CD4-positive, alpha-beta T cell treated with Interferon gamma for 1 hour (primary cell): ENCODE measurements at regions not wholly inside any gene's neighbourhood (a gene's known extent, or its start where the extent isn't known, plus 50 kb on each side); places are given as distances from the start of the nearest gene placed in this dataset.

Experiments used
- DNase-seq: peaks from one replicate; pipeline ENCODE4 v3.0.0-alpha.2; 2020

- no peak for DNase-seq
These were observed 157.9 kb downstream of the ASB1 start for GRCh38 chr2:238584617-238585016.

GRCh38 chr2:238585836-238586821, 159.4 kb downstream of the ASB1 start:
- no peak for DNase-seq

GRCh38 chr2:238586931-238587775, 160.4 kb downstream of the ASB1 start:
- no peak for DNase-seq

- no peak for DNase-seq
These were observed 161.3 kb downstream of the ASB1 start for GRCh38 chr2:238587776-238588660.

GRCh38 chr2:238589591-238590460, 163.1 kb downstream of the ASB1 start:
- no peak for DNase-seq

GRCh38 chr2:238591732-238592131, 165.0 kb downstream of the ASB1 start:
- no peak for DNase-seq

GRCh38 chr2:238593236-238593635, 166.5 kb downstream of the ASB1 start:
- no peak for DNase-seq

- no peak for DNase-seq
These were observed 167.0 kb downstream of the ASB1 start for GRCh38 chr2:238593678-238594077.

GRCh38 chr2:238594796-238595749, 168.3 kb downstream of the ASB1 start:
- no peak for DNase-seq

GRCh38 chr2:238595750-238596570, 169.2 kb downstream of the ASB1 start:
- no peak for DNase-seq

- no peak for DNase-seq
These were observed 170.1 kb downstream of the ASB1 start for GRCh38 chr2:238596571-238597551.

- no peak for DNase-seq
These were observed 171.2 kb downstream of the ASB1 start for GRCh38 chr2:238597638-238598528.

- DNase-seq = no peak
These were observed 172.2 kb downstream of the ASB1 start for GRCh38 chr2:238598802-238599530.

- no peak for DNase-seq
These were observed 173.1 kb downstream of the ASB1 start for GRCh38 chr2:238599549-238600505.
